Right renal pelvis (tissue), 4 donors: ENCODE measurements at regions not wholly inside any gene's neighbourhood (a gene's known extent, or its start where the extent isn't known, plus 50 kb on each side); places are given as distances from the start of the nearest gene placed in this dataset.

ENCODE experiments used
- DNase-seq, 4 donors: peaks; one replicate each; pipeline ENCODE4 v3.0.0-alpha.2; 2013; ENCODE audit warnings: low read depth in 4 of 4, low spot score in 3 of 4, missing footprints in 1 of 4

- no peak for DNase-seq
Measured at GRCh38 chr9:94159069-94159939, 75.0 kb downstream of the PTPDC1 start.

DNA sequence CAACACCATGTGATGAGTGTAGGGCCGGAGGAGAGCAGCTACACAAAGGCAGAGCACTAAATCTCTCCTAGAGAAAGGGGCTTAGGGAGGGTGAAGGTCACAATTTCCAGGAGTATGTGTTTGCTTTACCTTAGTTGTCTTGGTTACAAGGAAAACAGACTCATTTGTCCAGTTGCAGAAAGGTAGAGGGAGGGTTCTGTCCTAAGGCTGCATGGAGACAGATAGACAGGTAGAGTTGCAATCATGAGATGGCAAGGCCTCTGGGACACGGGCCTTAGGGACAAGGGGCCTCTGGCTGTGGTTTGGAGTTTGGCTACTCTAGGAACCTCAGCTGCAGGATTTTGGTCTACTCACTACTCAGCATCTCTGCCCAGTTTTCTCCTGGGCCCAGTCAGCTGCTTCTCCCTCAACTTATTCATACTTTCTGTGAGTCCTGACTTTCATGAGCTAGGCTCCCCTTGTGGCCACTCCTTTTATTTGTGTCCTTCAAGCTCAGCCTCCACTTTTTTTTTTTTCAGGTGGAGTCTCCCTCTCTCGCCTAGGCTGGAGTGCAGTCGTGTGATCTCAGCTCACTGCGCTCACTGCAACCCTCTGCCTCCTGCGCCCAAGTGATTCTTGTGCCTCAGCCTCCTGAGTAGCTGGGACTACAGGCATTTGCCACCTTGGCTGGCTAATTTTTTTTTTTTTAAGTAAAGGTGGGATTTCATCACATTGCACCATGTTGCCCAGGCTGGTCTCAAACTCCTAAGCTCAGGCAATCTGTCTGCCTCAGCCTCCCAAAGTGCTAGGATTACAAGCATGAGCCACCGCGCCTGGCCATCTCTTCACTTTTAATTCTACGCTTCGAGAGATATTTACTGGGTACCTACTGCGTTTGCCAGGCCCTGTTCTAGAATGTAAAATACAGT lies 76.6 kb downstream of the PTPDC1 start:
- no peak for DNase-seq

DNA sequence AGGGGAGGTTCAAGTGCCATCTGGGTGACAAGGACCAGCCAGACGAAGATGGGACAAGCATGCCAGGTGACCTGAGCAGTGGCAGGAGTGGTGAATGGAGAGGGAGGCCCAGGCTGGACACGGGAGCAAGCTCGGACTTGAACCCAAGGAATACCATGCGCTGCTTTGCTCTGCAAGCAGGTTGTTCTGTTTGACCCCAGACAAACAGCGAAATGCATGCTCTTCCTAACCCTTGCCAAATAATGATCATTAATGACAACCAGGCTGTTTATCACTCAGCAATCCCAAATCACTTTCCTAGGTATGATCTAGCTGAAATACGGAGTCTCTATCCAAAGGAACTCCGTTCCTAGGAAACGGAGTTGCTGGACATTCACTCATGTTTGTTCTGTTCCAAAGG lies 77.4 kb downstream of the PTPDC1 start:
- no peak for DNase-seq

DNA sequence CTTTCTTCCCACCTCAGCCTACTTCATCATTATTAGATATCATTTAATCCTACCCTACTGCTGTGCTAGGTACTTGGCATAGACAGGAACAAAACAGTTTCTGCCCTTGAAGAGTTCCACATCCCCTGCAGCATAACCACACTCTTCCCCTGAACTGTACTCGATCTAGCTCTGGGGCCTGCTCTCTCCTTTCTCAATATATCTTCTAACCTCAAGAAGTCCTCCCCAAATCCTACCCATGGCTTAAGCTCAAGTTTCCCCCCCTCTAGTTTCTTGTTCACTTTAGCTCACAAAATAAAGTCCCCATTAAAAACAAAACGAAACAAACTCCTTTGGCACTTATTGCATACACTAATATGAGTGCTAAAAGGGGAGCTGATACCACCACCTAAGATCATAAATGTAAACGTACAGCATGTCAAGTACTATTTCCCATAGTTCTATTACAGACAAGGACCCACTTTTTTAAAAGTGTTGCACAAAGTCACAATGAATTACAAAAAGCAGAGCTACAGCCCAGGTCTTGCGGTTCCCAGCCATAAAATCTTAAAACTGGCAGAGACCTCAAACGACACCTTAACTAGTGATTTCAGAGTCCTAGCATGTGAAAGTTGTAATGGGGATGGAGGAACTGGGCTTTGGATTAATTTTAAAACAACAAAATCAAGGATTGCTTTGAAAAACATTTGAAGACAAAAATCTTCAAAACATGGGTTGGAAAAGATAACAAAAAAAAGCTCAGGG lies 80.7 kb downstream of the PTPDC1 start:
- DNase-seq = no peak

DNA sequence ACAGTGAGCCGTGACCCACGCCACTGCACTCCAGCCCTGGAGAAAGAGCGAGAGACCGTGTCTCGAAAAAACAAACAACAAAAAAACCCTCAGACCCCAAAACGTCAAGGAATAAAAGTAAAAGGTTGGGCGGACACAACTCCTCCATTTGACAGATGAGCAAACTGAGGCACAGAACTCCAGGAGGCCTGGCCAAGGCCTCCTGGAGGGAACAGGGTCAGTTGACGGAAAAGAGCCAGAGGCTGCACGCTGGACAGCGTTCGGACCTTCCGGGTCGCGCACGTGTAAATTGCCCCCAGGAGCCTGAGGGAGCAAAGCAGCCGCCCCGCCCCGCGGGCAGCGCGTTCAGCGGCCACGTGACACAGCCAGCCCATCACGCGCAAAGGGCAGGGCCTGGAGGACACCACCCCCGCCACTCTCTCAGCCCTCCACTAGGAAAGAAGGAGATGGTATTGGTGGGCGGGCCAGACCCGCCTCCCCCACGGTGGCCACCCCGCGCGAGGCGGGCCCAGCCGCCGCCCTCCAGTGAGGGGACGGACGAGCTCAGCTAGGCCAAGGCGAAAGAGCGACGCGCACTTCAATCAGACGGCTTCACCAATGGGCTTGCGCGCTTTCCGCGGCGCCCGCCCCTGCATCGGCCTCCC lies 81.5 kb downstream of the PTPDC1 start:
- peak; percentile 93 to 96 (median 95) for DNase-seq

GRCh38 chr9:94166236-94166975 lies 82.1 kb downstream of the PTPDC1 start:
- DNase-seq = peak; percentile 98 to 99 (median 98)

DNA sequence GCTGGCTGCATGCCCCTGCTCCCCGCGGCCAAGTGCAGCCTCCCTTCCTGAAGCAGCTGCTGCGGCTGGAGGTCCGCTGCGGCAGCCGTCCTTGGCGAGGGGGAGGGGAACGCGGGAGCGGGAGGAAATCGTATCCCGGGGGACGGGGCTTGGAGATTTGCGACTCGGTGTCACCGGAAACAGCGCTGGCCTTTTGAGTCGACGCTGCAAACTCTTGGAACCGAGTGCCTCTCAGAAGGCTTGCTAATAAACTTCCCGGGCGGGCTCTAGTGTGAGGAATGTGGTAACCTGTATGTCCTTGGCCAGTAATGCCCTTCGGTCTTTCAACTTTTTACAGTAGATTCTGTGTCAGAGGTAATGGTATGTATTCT lies 82.7 kb downstream of the PTPDC1 start:
- peak in 2 of 4 donors; percentile 77 to 78 for DNase-seq

DNA sequence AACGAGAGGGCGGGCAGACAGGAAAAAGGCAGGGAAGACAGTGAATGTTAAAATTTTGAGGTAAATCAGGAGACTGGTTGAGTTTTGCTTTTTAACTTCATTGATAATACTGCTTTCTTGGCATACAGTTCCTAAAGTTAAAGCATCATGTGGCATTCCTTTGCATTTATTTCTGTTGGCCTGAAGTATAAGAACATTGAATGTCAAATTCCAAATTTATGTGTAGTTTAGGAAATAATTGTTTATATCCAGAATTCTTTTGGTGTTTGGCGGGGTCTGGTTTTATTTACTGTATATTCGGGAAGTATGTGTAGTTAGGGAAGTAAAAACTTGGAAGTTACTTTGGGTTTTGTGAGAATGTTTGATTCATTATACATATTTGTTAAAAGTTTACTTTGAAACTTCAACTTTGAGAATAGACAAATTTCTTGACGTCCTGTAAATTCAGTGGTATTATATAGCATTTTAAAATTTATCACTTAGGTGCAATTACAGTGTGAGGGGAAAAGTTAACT lies 83.2 kb downstream of the PTPDC1 start:
- no peak for DNase-seq

- no peak for DNase-seq
Measured at GRCh38 chr9:94168203-94169000, 84.1 kb downstream of the PTPDC1 start.

GRCh38 chr9:94169968-94170367 lies 85.7 kb downstream of the PTPDC1 start:
- no peak for DNase-seq

GRCh38 chr9:94173632-94174031 lies 85.5 kb upstream of the ZNF169 start:
- DNase-seq = no peak

DNA sequence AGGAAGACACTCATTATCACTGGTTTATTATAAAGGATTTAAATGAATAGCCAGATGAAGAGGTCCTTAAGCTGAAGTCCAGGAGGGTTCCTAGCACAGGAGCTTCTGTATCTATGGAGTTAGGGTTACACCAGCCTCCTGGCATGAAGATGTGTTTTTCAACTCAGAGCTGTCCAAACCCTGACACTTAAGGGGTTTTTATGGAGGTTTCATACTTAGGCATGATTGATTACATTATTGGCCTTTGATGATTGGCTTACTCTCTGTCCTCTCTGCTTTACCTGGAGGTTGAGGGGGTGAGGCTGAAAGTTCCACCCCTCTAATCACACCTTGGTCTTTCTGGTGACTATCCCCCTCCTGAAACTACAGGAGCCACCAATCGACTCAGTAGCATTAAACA lies 84.9 kb upstream of the ZNF169 start:
- no peak for DNase-seq

- no peak for DNase-seq
Measured at GRCh38 chr9:94175669-94176068, 83.4 kb upstream of the ZNF169 start.

DNA sequence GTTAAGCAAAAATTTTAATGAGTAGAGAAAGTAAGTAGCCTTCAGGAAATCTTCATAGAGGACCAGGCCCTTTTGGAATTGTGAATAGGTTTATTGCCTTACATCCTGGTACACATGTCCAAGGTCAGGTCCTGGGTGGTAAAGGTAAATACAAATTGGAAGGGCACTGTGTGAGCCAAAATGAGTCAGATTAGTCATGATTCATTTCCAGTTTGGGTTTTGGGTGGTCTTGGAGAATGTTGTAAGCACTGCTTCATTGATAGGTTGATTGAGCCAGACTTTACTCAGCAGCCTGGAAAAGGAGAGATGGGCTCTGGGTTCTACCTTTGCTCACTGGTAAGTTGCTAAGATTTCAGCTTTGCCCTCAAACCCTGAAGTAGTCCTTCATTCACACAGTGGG lies 82.5 kb upstream of the ZNF169 start:
- DNase-seq = no peak

GRCh38 chr9:94178927-94179326 lies 80.2 kb upstream of the ZNF169 start:
- DNase-seq = no peak

GRCh38 chr9:94181408-94182181 lies 77.5 kb upstream of the ZNF169 start:
- DNase-seq = no peak

DNA sequence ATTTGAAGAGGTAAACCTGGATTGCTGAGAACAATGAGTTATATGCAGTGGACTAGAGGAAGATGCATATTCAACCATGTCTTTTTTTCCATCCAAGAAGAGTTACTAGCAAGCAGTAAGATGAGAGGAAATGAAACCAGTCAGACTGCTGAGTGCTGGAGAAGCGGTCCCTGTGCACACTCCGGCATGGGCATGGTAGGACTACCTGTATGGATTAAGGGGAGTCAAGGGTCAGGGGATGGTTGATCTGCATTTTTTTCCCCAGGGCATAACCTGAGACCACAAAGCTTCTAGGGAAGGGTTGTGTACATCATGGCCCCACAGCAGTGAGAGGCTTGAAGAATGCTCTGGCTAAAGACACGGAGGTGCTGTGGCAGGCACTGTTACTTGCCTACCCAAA lies 76.6 kb upstream of the ZNF169 start:
- no peak for DNase-seq
